Adrenal gland (tissue), 5 donors: ENCODE measurements at regions not wholly inside any gene's neighbourhood (a gene's known extent, or its start where the extent isn't known, plus 50 kb on each side); places are given as distances from the start of the nearest gene placed in this dataset.

Source experiments
- CTCF ChIP-seq, 6 experiments: fragments of 450-650 bp in 4 of 6; fragments of 200-600 bp in 2 of 6; sonication (generic) in 1 of 6; IDR thresholded peaks; 1 replicate in 5 of 6; 2 replicates in 1 of 6; pipeline versions ENCODE4 v1.5.1 to v1.8.0; 2016 to 2021; ENCODE audit warnings: antibody characterized with exemption in 6 of 6, mild to moderate bottlenecking in 2 of 6, moderate library complexity in 1 of 6
- POLR2A ChIP-seq, 2 donors: fragments of 450-650 bp; IDR thresholded peaks; one replicate each; pipeline ENCODE4 v1.6.1; 2017; ENCODE audit warnings: antibody characterized with exemption in 2 of 2, mild to moderate bottlenecking in 2 of 2, moderate library complexity in 1 of 2
- donor health status: DM: no; HTN: no; CAD: no.

- TF ChIP-seq CTCF (IDR thresholded peaks at IDR 0.05) (no peak), POLR2A (IDR thresholded peaks at IDR 0.05) (no peak)
These were observed 186.6 kb upstream of the RMST start for GRCh38 chr12:97275728-97276590.
